ENCODE measurements at regions not wholly inside any gene's neighbourhood (a gene's known extent, or its start where the extent isn't known, plus 50 kb on each side); places are given as distances from the start of the nearest gene placed in this dataset.

GRCh38 chr1:11421443-11421842 is 57.5 kb upstream of the DISP3 start:
- no peaks in the 10 kb centered on the region for H3K4me1 ChIP-seq (ENCODE audit: control insufficient read depth in 1 of 2, insufficient read depth in 2 of 2, low read length in 2 of 2)
- 89% methylated on average over 8 of the region's 8 CpGs for WGBS (ENCODE audit: insufficient coverage)
- no peak overlapping the region for H3K4me2 ChIP-seq (replicated peaks; ENCODE audit: extremely low read depth, low read length, poor library complexity, severe bottlenecking)
- no peaks in the 10 kb centered on the region for H3K27me3 ChIP-seq (ENCODE audit: control insufficient read depth in 2 of 2, insufficient read depth in 2 of 2, low read length in 2 of 2)
- Mint-ChIP-seq H3K36me3 (no peaks in the 10 kb centered on the region), H3K27me3 (ENCODE audit: low read depth in 3 of 3) (peaks cover 1 to 5% (median 2%) of the 10 kb centered on the region in 3 donors), H3K4me3 (no peak overlapping the region), H3K9me3 (peaks cover 0 to 2% (median 0%) of the 10 kb centered on the region in 7 donors), H3K4me1 (no peaks in the 10 kb centered on the region), H3K27ac (no peak overlapping the region)
- H3K79me2 ChIP-seq (ENCODE audit: insufficient read depth, low read length) = no peaks in the 10 kb centered on the region
- no peak overlapping the region for H3K27ac ChIP-seq (ENCODE audit: low read depth in 1 of 2, low read length in 2 of 2)
- no peak overlapping the region for H2AFZ ChIP-seq (ENCODE audit: insufficient read depth, low read depth, low read length, poor library complexity, severe bottlenecking)
- H3K36me3 ChIP-seq (replicated peaks in 1 of 2; ENCODE audit: control insufficient read depth in 1 of 2, insufficient read depth in 2 of 2, low read length in 2 of 2) = no peaks in the 10 kb centered on the region
- intact Hi-C loops (cut with micrococcal nuclease) = no loop called here
- DNase-seq = no peak
- no peak overlapping the region for H3K4me3 ChIP-seq (replicated peaks in 1 of 3; ENCODE audit: low read depth in 2 of 3, low read length in 3 of 3)
- no peaks in the 10 kb centered on the region for H3K9me3 ChIP-seq (replicated peaks in 1 of 2; ENCODE audit: control insufficient read depth in 1 of 2, insufficient read depth in 1 of 2, low read length in 2 of 2)
- H3K9ac ChIP-seq (ENCODE audit: insufficient read depth, low read length, poor library complexity, severe bottlenecking) = no peak overlapping the region
- H4K20me1 ChIP-seq (ENCODE audit: insufficient read depth, low read length) = no peaks in the 10 kb centered on the region
- TF ChIP-seq CTCF (IDR thresholded peaks at IDR 0.05) = no peak

GRCh38 chr1:11422686-11423085 is 56.3 kb upstream of the DISP3 start:
- intact Hi-C loops (cut with micrococcal nuclease) = no loop called here
- Histone ChIP-seq H3K9me3 (replicated peaks in 1 of 2; ENCODE audit: control insufficient read depth in 1 of 2, insufficient read depth in 1 of 2, low read length in 2 of 2) (no peaks in the 10 kb centered on the region), H3K4me3 (replicated peaks in 1 of 3; ENCODE audit: low read depth in 2 of 3, low read length in 3 of 3) (no peak overlapping the region), H3K79me2 (ENCODE audit: insufficient read depth, low read length) (no peaks in the 10 kb centered on the region), H4K20me1 (ENCODE audit: insufficient read depth, low read length) (no peaks in the 10 kb centered on the region), H3K4me2 (replicated peaks; ENCODE audit: extremely low read depth, low read length, poor library complexity, severe bottlenecking) (no peak overlapping the region), H3K27ac (ENCODE audit: low read depth in 1 of 2, low read length in 2 of 2) (no peak overlapping the region), H2AFZ (ENCODE audit: insufficient read depth, low read depth, low read length, poor library complexity, severe bottlenecking) (no peak overlapping the region), H3K27me3 (ENCODE audit: control insufficient read depth in 2 of 2, insufficient read depth in 2 of 2, low read length in 2 of 2) (no peaks in the 10 kb centered on the region), H3K36me3 (replicated peaks in 1 of 2; ENCODE audit: control insufficient read depth in 1 of 2, insufficient read depth in 2 of 2, low read length in 2 of 2) (no peaks in the 10 kb centered on the region), H3K9ac (ENCODE audit: insufficient read depth, low read length, poor library complexity, severe bottlenecking) (no peak overlapping the region), H3K4me1 (ENCODE audit: control insufficient read depth in 1 of 2, insufficient read depth in 2 of 2, low read length in 2 of 2) (no peaks in the 10 kb centered on the region)
- no peak for TF ChIP-seq CTCF (IDR thresholded peaks at IDR 0.05)
- Mint-ChIP-seq H3K36me3 (no peaks in the 10 kb centered on the region), H3K4me3 (no peak overlapping the region), H3K9me3 (peaks cover 0 to 2% (median 0%) of the 10 kb centered on the region in 7 donors), H3K27ac (no peak overlapping the region), H3K27me3 (ENCODE audit: low read depth in 3 of 3) (peaks cover 3 to 5% (median 4%) of the 10 kb centered on the region in 3 donors), H3K4me1 (no peaks in the 10 kb centered on the region)
- WGBS (ENCODE audit: insufficient coverage) = 80% methylated on average over 7 of the region's 9 CpGs
- DNase-seq = no peak

Measured in CD14-positive monocyte (primary cell).